Muscle of leg (tissue), 3 donors: ENCODE measurements at regions not wholly inside any gene's neighbourhood (a gene's known extent, or its start where the extent isn't known, plus 50 kb on each side); places are given as distances from the start of the nearest gene placed in this dataset.

ENCODE experiments used
- DNase-seq: peaks from one replicate; pipeline ENCODE4 v3.0.0; 2013
- H3K27ac ChIP-seq: one replicate; pipeline ENCODE4 v1.5.1; 2013; ENCODE audit warnings: mild to moderate bottlenecking, low read length, control low read depth
- H3K27me3 ChIP-seq: one replicate; pipeline ENCODE4 v1.6.1; 2013; ENCODE audit warnings: low read length; ENCODE audit not compliant: control insufficient read depth, insufficient read depth
- H3K36me3 ChIP-seq: one replicate; pipeline ENCODE4 v1.6.1; 2013; ENCODE audit warnings: low read length; ENCODE audit not compliant: control insufficient read depth, insufficient read depth
- H3K4me1 ChIP-seq: one replicate; pipeline ENCODE4 v1.6.1; 2013; ENCODE audit warnings: low read length; ENCODE audit not compliant: control insufficient read depth, insufficient read depth
- H3K4me3 ChIP-seq: one replicate; pipeline ENCODE4 v1.5.1; 2013; ENCODE audit warnings: low read length, control low read depth
- H3K9me3 ChIP-seq: replicated peaks from 2 replicates; pipeline ENCODE4 v1.6.1; 2013; ENCODE audit warnings: low read depth, low read length; ENCODE audit not compliant: control insufficient read depth
- WGBS: methylation state at CpG from one replicate; pipeline ENCODE4 v1.1.5; 2013; ENCODE audit warnings: missing lambda C conversion rate; ENCODE audit not compliant: insufficient coverage; 5-methylcytosine and 5-hydroxymethylcytosine counted together

- 90% methylated on average over 1 of the region's 1 CpG for WGBS
- no peaks in the 10 kb centered on the region for H3K36me3 ChIP-seq
- DNase-seq = no peak
- H3K4me1 ChIP-seq = peaks cover 48% of the 10 kb centered on the region
- no peak overlapping the region for H3K27ac ChIP-seq
- H3K4me3 ChIP-seq = no peak overlapping the region
- H3K27me3 ChIP-seq = peaks cover 23% of the 10 kb centered on the region
- H3K9me3 ChIP-seq = no peaks in the 10 kb centered on the region
These were observed 76.3 kb downstream of the PDGFA start for GRCh38 chr7:443279-443833.

- 37% methylated on average over 6 of the region's 8 CpGs for WGBS
- DNase-seq = peak; percentile 71
- H3K4me1 ChIP-seq = peaks cover 40% of the 10 kb centered on the region
- no peak overlapping the region for H3K27ac ChIP-seq
- H3K9me3 ChIP-seq = no peaks in the 10 kb centered on the region
- no peaks in the 10 kb centered on the region for H3K36me3 ChIP-seq
- H3K4me3 ChIP-seq = no peak overlapping the region
- peaks cover 26% of the 10 kb centered on the region for H3K27me3 ChIP-seq
These were observed 75.0 kb downstream of the PDGFA start for GRCh38 chr7:444606-445005.

GRCh38 chr7:445020-445419 is 74.6 kb downstream of the PDGFA start:
- no peak for DNase-seq
- no peaks in the 10 kb centered on the region for H3K36me3 ChIP-seq
- H3K27ac ChIP-seq = no peak overlapping the region
- H3K4me3 ChIP-seq = no peak overlapping the region
- no peaks in the 10 kb centered on the region for H3K9me3 ChIP-seq
- H3K27me3 ChIP-seq = peaks cover 26% of the 10 kb centered on the region
- peaks cover 37% of the 10 kb centered on the region for H3K4me1 ChIP-seq
- 87% methylated on average over 12 of the region's 14 CpGs for WGBS

GRCh38 chr7:445563-446288 is 73.9 kb downstream of the PDGFA start:
- 36% methylated on average over 13 of the region's 14 CpGs for WGBS
- Histone ChIP-seq H3K9me3 (no peaks in the 10 kb centered on the region), H3K4me1 (peaks cover 30% of the 10 kb centered on the region), H3K27me3 (peaks cover 31% of the 10 kb centered on the region), H3K27ac (no peak overlapping the region), H3K36me3 (no peaks in the 10 kb centered on the region), H3K4me3 (no peak overlapping the region)
- no peak for DNase-seq

- Histone ChIP-seq H3K27ac (no peak overlapping the region), H3K36me3 (no peaks in the 10 kb centered on the region), H3K9me3 (no peaks in the 10 kb centered on the region), H3K4me3 (no peak overlapping the region), H3K27me3 (peaks cover 37% of the 10 kb centered on the region), H3K4me1 (peaks cover 26% of the 10 kb centered on the region)
- 79% methylated on average over 26 of the region's 29 CpGs for WGBS
- no peak for DNase-seq
These were observed 73.2 kb downstream of the PDGFA start for GRCh38 chr7:446289-446935.
